ENCODE measurements at regions not wholly inside any gene's neighbourhood (a gene's known extent, or its start where the extent isn't known, plus 50 kb on each side); places are given as distances from the start of the nearest gene placed in this dataset.
"Not testable (repeated sequence)": the region's sequence is repeated elsewhere in the genome, so short reads cannot be mapped to it uniquely, and the experiment has no call there.

GRCh38 chr6:133799043-133799442 is 89.9 kb upstream of the TCF21 start:
- DNase-seq: no peak

- no peak for DNase-seq
Observed at GRCh38 chr6:133802861-133803260, 86.1 kb upstream of the TCF21 start.

- DNase-seq: no peak
Observed at GRCh38 chr6:133804265-133804664, 84.6 kb upstream of the TCF21 start.

GRCh38 chr6:133805876-133806275 is 83.0 kb upstream of the TCF21 start:
- no peak for DNase-seq

GRCh38 chr6:133806382-133807140 is 82.4 kb upstream of the TCF21 start:
- no peak for DNase-seq

- DNase-seq: no peak
Observed at GRCh38 chr6:133807501-133807900, 81.4 kb upstream of the TCF21 start.

- no peak for DNase-seq
Observed at GRCh38 chr6:133809406-133809805, 79.5 kb upstream of the TCF21 start.

- no peak for DNase-seq
Observed at GRCh38 chr6:133811557-133811956, 77.4 kb upstream of the TCF21 start.

GRCh38 chr6:133812446-133812845 is 76.5 kb upstream of the TCF21 start:
- not testable (repeated sequence) for DNase-seq

- no peak for DNase-seq
Observed at GRCh38 chr6:133814238-133814637, 74.7 kb upstream of the TCF21 start.

- no peak for DNase-seq
Observed at GRCh38 chr6:133814797-133815196, 74.1 kb upstream of the TCF21 start.

- DNase-seq: no peak
Observed at GRCh38 chr6:133815313-133815712, 73.6 kb upstream of the TCF21 start.

- DNase-seq: no peak
Observed at GRCh38 chr6:133816171-133816570, 72.7 kb upstream of the TCF21 start.

GRCh38 chr6:133817460-133818047 is 71.4 kb upstream of the TCF21 start:
- DNase-seq: peak; percentile 25

- no peak for DNase-seq
Observed at GRCh38 chr6:133818320-133818719, 70.6 kb upstream of the TCF21 start.

GRCh38 chr6:133820208-133820607 is 68.7 kb upstream of the TCF21 start:
- no peak for DNase-seq

- DNase-seq: no peak
Observed at GRCh38 chr6:133827766-133828165, 61.1 kb upstream of the TCF21 start.

GRCh38 chr6:133833949-133834359 is 55.0 kb upstream of the TCF21 start:
- DNase-seq: no peak

GRCh38 chr6:133834472-133835170 is 54.3 kb upstream of the TCF21 start:
- DNase-seq: no peak

- DNase-seq: no peak
Observed at GRCh38 chr6:133835901-133836300, 53.0 kb upstream of the TCF21 start.

- peak; percentile 50 for DNase-seq
Observed at GRCh38 chr6:133837801-133838349, 51.0 kb upstream of the TCF21 start.

Measured in T-helper 9 cell (primary cell).